HT1080 (cell line): ENCODE measurements at regions not wholly inside any gene's neighbourhood (a gene's known extent, or its start where the extent isn't known, plus 50 kb on each side); places are given as distances from the start of the nearest gene placed in this dataset.
"Not testable (repeated sequence)": the region's sequence is repeated elsewhere in the genome, so short reads cannot be mapped to it uniquely, and the experiment has no call there.

Experiments used
- DNase-seq: peaks from one replicate; pipeline ENCODE4 v3.0.0-alpha.2; 2015; ENCODE audit warnings: low read depth

DNA sequence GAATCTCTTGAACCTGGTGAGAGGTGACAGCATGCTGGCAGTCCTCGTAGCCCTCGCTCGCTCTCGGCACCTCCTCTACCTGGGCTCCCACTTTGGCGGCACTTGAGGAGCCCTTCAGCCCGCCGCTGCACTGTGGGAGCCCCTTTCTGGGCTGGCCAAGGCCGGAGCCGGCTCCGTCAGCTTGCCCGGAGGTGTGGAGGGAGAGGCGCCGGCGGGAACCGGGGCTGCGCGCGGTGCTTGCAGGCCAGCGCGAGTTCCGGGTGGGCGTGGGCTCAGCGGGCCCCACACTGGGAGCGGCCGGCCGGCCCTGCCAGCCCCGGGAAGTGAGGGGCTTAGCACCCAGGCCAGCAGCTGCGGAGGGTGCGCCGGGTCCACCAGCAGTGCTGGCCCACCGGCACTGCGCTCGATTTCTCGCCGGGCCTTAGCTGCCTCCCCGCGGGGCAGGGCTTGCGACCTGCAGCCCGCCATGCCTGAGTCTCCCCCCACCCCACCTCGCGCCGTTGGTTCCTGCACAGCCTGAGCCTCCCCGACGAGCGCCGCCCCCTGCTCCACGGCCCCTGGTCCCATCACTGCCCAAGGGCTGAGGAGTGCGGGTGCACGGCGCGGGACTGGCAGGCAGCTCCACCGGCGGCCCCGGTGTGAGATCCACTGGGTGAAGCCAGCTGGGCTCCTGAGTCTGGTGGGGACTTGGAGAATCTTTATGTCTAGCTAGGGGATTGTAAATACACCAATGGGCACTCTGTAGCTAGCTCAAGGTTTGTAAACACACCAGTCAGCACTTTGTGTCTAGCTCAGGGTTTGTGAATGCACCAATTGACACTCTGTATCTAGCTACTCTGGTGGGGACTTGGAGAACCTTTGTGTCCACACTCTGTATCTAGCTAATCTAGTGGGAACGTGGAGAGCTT, 328.3 kb upstream of the KLF4 start:
- DNase-seq = not testable (repeated sequence)

DNA sequence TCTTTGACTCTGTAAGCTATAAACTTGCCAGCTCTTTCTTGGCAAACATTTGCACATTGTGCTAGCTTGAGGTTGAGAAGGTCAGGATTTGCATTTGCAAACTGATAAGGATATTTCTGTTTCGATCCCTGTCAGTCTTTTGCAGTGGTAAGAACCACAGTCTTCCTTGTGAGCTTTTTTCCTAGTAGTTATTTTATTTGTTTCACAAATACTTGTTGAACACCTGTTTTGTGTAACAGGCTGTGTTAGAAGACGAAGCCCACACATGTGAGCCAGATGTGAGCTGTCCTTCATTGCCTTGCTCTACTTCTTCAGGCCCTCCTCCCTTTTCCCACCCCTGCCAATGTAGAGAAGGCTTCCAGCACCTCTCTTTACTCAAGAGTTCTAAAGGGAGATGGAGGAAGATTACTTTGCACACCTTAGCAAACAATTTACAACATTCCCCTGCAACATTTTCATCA, 327.0 kb upstream of the KLF4 start:
- no peak for DNase-seq

DNA sequence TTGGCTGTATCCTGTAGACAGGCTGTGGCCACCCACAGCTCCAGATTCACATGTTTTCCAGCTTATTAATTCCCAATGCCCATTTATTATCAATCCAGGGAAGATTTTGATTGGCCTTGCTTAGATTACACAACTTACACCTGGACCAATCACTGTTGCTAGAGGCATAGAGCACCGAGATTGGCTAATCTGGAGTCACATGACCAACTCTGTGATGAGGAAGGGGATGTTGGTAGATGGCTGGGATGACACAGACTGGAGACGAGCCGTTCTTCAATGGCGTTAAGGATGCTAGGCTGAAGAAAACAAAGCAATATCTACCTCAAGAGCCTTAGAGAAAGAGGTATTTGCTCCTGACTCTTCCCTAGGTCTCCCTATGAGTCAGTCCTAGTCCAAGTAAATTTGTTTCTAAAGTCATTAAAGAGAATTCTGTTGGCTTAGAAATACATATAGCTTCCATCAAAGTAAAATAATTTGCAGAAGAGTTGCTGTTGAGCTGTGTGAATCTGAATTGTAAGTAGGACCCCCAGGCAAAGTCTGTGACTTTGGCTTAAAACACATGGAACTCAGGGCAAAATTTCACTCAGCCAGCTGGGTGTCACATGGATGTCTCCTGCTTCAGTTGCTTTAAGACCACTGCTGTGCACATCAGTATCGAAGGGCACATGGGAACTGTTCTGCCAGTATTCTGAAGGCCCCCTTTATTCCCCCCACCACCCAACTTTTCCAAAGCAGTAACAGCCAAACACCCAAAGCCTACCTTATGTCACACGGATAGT, 326.4 kb upstream of the KLF4 start:
- no peak for DNase-seq

DNA sequence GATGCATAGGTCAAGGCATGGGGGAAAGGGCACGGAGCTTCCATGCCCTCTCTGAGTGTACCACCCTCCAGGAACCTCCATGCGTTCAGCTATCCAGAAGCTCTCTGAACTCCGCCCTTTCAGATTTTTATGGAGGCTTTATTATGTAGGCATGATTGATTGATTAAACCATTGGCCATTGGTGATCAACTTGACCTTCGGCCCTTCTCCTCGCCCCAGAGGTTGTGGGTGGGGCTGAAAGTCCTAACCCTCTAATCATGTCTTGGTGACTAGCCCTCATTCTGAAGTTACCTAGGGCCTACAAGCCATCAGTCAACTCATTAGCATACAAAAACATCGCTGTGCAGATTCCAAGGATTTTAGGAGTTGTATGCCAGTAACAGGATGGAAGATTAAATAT, 323.7 kb upstream of the KLF4 start:
- DNase-seq = no peak

DNA sequence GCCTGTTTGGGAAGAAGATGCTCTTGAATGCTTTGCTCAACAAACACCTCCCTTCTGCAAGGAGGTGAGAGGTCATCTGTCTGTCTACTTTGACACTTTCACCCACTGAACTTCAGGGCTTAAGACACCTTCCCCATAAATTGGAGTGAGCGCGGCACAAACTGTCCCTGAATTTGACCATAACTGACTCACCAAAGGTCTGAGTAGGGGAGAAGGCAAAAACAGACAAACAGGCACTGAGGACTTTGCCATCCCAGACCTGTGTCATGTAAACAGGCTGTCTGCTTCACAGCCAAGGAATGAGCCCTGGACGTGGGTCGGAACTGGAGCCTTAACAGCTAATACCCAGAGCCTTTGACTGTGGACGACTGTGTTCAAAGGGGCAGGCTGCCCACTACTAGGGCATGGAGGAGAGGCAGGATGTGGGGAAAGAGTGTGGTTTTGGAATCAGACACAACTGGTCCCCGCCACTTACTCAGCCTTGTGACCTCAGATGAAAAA, 320.9 kb upstream of the KLF4 start:
- peak; percentile 76 for DNase-seq

DNA sequence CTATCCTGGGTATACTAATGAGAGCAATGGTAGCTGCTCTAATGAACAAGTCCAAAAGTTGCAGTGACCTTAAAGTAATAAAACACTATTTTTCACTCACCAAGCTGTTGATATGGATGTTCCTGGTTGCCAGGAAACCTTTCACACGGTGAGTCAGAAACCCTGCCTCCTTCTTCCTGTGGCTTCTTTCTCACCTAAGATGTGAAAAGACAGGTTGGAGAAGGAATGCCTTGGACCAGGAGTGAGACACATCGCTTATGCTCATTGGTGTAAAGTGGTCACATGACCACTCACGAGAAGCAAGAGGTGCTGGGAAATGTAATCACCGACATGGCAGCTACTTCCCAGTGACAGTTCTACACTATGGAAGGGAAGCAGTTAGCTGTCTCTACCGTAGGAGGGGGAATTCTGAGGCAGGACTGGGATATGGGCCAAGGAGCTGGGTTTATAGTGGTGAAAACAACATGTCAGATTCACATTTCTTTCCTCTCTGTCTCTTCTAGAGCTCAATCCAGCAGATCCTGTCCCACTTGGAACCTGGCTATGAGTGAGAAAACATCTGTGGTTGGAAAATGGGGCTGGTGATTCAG, 320.4 kb upstream of the KLF4 start:
- peak; percentile 72 for DNase-seq

DNA sequence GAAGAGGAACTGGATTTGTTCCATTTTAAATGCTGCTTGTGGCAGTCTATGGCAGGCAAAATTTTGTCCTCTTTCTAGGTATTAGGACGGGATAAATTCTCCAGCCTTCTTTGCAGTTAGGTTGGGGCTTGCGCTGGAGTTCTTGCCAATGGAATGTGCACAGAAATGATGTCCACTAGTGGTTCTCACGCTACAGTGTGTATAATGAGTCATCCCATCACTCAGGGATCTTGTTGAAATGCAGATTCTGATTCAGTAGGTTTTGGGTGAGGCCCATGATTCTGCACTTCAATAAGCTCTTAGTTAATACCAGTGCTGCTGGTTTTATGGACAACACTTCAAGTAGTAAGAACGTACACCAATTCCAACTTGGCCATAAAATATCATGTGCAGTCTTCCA, 317.6 kb upstream of the KLF4 start:
- DNase-seq = peak; percentile 71

DNA sequence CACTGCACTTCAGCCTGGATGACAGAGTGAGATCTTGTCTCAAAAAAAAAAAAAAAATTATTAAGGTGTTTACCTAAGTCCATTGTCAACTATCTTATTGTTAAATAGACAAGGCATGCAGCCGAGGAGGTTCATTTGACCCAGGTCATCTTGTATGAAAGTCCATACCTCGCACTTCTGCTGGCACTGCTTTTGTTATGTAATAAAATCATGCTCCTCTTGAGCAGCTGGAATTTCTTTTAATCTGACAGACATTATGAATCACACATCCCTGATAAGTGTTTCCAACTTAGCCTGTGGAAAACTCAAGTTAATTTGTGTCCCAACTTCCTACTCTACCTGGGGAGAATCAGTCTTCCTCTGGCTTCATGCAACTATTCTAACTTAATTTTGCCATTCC, 315.6 kb upstream of the KLF4 start:
- DNase-seq = no peak

DNA sequence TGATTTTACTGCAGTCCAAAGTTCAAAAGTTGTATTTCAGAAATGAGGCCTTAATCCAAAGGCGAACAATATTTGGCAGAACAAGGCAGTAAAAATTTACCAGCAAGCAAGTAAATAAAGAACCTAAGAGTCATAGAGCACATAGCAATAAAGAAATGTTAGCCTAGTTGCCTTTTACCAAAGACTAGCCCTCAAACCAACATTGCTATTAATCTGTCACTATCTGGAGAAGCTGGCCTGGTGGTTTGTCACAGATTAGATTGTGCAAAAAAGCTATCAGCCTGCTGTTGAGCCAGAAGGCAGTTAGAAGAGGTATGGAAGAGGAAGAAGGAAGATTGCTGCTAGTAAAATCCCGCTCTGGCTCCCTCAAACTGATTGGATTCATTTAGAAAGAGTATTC, 304.7 kb upstream of the KLF4 start:
- DNase-seq = no peak

DNA sequence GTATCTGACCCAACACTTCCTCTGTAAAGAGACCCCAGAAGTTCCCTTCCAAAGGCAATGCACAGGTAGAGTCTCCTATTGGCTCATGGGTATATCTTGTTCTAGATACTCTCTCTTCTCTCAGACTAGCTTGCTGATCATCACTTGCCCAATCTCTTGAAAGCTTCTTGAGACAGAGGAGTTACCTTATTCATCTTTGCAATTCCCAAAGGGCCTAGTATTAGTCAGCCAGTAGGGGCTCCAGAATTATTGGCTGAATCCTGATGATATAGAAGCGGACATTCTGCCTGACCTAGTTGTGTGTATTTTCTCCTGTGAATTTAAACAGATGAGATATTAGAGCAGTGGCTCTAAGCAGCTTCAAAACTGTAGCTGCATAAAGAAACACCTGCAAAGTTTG, 304.0 kb upstream of the KLF4 start:
- DNase-seq = no peak

DNA sequence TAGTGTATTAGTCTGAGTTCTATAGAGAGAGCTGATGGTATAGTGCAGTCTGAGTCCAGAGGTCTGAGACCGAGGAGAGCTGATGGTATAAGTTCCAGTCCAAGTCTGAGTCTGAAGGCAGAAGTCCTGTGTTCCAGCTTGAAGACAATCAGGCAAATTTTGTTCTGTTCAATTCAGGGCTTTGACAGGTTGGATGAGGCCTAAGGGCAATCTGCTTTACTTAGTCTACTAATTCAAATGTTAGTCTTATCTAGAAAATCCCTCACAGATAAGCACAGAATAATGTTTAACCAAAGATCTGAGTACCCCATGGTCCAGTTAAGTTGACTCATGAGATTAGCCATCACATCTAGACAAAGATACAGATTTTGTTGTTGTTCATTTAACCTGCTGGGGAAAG, 303.0 kb upstream of the KLF4 start:
- no peak for DNase-seq

DNA sequence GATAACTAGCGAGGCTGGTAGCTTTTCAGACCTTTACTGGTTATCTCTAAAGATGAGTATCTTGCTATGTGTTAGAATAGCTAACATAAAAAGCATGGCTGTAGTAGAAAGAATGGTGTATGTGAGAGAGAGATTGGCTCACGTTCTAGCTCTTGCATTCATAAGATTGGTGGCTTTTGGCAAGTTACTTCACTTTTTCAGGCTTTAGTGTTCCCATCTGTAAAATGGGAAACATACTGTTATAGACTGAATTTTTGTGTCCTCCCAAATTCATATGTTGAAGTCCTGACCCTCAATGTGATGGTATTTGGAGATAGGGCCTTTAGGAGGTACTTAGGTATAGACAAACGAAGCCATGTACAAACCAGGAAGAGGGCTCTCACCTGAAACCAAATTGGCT, 302.4 kb upstream of the KLF4 start:
- DNase-seq = no peak

DNA sequence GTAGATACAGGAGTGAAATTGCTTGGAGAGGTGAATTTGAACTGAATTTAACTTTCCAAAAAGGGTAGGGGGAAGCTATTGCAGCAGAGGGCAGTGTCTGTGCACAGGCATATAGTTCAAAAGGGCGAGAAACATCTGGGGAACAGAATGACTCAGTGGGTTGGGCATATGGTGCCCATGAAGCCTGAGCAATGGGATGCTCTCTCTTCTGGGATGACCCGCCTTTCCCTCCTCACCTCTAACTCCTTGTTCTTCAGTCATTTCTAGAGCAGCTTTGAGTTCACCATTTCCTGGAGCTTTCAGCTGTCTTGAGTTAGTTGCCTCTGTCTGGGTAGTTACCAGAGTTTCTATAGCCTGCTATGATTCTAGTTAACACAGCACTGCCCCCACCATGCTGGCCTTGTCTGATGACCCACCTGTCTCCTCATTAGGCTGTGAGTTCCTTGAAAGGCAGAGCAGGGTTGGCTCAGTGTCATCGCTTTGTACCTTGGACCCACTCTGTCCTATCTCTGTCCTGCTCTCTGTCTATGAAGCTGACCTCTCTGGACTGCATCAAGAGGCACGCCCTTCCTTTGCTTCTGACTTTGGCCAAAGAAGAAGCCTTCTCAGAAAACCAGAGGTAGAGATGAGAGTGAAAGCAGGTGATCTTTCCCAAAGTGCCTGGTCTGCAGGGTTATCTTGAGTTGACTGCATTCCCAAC, 299.6 kb upstream of the KLF4 start:
- DNase-seq = no peak

DNA sequence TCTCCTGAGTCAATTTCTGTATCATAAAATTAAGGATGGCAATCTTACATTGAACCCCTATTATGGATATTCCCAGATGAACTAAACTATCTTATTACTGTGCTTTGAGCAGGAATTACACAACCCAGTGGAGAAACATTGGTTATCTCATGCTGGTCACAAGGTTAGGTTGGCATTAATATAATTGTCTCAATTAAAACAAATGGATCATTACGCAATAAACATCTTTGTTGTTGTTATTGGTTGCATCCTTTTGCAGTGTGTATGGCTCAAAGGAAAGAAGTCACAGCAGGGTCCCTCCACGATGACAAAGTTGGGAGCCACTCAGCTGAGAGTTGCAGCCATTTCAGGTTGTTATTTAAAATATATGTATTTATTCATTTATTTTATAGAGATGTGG, 297.0 kb upstream of the KLF4 start:
- no peak for DNase-seq

DNA sequence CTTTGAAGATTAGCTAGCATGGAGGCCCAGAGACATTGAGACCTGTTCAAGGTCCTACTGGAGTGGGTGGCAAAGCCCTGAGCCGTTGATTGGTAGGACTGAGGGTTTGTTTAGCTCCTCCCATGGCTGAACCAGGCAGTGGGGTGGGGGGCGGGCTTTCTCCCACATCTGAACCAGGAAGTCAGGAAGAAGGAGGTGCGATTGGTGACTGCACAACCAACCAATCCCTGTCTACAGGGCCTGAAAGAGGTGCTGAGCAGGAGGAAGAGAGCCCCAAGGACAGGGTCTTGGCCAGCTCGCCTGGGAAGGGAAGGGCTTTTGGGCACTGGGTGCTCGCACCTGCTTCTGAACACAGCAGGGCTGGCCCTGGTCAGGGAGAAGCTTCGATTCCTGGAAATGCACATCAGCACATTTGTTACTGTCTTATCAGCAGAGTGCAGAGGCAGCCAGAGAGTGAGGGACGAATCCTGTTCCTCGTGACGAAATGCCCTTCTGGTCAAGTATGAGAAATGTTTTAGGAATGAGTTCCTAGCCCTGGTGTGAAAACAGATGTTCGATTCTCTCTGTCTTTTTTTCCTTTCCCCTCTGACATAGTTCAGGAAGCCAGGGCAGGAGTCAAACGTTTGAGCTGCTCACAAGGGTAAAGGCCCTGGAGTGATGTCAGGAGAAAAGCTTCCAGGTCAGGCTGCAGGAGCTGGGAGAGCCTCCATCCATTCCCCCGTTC, 294.8 kb upstream of the KLF4 start:
- DNase-seq = peak; percentile 54

DNA sequence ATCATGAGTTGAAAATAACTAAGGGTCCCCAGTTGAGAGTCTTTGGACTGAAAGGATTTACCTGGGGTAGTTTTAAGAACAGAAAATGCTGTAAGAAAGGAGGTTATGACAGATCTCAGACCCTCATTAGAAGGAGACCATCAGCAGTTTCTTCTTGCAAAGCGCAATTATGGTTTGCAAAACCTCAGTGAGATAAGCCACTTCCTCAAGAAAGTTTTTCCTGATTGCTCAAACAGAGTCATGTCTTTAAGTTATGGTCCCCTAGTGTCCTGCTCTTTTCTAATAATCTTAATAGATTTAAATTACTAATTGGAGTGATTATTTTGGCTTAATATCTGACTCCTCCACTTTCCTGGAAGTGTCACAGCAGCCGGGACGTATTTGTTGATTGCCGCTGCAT, 293.2 kb upstream of the KLF4 start:
- DNase-seq = no peak

DNA sequence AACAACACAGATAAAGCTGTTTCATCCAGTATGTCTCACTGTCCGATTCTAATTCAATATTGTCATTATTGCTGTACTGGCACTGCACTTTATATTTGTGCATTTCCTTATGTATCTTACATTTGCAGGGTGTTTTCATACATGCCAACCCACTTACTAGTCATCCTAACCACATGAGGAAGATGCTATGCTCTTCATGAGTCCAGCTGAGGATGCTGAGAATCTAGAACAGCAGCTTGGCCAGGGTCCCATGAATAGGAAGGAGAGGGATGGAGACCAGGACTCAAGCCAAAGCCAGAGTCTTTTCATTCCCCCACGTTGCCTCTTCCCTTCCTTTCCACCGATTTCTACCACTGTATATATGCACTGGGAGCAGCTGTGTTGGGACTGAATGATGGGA, 292.8 kb upstream of the KLF4 start:
- DNase-seq = peak; percentile 40

DNA sequence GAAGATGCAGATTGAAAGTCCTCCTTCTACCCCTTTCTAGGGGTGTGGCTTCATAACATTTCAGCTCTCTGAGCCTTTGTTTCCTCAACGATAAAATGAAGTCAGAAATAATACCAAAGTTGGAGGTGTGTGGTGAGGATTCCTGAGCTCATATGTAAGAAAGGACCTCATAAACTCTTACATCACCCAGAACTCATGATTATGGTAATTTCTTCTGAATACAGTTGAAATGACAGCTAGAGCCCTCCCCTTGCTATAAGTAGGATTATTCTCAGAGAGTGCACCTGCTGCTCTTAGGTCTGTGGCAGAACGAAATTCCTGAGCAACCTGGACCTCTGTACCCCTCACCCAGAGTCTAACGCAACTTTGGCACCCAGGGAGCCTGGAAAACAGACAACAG, 291.4 kb upstream of the KLF4 start:
- DNase-seq = no peak

DNA sequence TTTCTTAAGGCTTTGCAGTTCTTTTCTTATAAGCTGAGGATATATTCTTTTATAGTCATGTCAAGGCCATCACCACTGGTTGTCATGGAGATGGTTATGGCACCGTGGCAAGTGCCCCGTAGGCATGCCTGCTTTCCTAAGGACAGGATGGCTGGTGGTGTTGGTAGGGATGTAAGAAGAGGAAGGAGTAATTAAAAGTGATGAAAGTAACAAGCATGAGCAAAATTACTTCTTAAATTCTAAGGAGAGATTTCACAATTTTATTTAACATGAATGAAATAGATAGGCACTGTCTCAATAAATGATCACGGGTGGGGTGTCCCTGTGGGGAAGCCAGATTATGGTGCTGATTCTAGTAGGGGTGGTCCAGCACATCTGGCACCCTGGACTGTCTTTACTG, 290.2 kb upstream of the KLF4 start:
- no peak for DNase-seq

DNA sequence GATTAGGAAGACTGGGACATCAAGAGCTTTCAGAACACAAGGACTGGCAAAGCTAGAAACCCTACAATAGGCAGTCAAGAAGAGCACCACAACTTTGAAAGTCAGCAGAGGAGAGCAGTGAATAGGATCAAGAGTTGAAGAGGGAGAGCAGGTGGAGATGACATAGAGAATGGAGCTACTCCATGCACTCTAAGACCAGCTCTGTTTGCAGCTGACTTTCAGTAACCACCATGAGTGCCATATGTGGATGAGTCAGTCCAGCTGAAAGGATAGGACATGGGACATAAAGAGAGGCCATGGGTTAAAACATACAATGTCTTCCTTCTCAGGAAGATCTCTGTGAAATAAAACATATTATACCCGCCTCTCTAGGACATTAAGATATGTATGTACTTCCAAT, 289.1 kb upstream of the KLF4 start:
- DNase-seq = no peak

DNA sequence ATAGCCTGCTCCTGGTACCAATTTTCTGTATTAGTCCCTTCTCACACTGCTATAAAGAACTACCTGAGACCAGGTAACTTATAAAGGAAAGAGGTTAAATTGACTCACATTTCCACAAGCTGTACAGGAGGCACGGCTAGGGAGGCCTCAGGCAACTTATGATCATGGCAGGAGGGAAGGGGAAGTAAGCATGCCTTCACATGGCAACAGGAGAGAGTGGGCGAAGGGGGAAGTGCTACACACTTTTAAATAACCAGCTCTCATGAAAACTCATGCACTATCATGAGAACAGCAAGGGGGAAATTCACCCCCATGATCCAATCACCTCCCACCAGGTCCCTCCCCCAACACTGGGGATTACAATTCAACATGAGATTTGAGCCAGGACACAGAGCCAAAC, 284.5 kb upstream of the KLF4 start:
- not testable (repeated sequence) for DNase-seq
